Heart right ventricle (tissue), 16 donors: ENCODE measurements at regions not wholly inside any gene's neighbourhood (a gene's known extent, or its start where the extent isn't known, plus 50 kb on each side); places are given as distances from the start of the nearest gene placed in this dataset.

Experiments
- ATAC-seq, 8 donors: fragments of 200-7000 bp; cut with Tn5 transposase; one replicate each; pipeline ENCODE4 v1.9.1; 2020; ENCODE audit warnings: mild to moderate bottlenecking in 8 of 8, moderate library complexity in 8 of 8, moderate number of reproducible peaks in 1 of 8
- DNase-seq, 2 donors: peaks; one replicate each; pipeline ENCODE4 v3.0.0-alpha.2; 2020
- H3K27ac ChIP-seq, 10 donors: fragments of 200-600 bp; sonication (generic) in 2 of 10; one replicate each; pipeline versions ENCODE4 v1.5.0 to v1.8.0; 2020 to 2022; ENCODE audit warnings: mild to moderate bottlenecking in 3 of 10
- H3K27me3 ChIP-seq, 7 donors: fragments of 200-600 bp; one replicate each; pipeline ENCODE4 v1.8.0; 2021 to 2022; ENCODE audit warnings: mild to moderate bottlenecking in 2 of 7
- H3K36me3 ChIP-seq, 9 donors: fragments of 200-600 bp; sonication (generic) in 1 of 9; one replicate each; pipeline versions ENCODE4 v1.5.0 to v1.8.0; 2020 to 2022; ENCODE audit warnings: mild to moderate bottlenecking in 2 of 9
- H3K4me1 ChIP-seq, 9 donors: fragments of 200-600 bp; sonication (generic) in 1 of 9; one replicate each; pipeline versions ENCODE4 v1.5.0 to v1.8.0; 2020 to 2022; ENCODE audit warnings: mild to moderate bottlenecking in 4 of 9
- H3K4me3 ChIP-seq, 10 donors: fragments of 200-600 bp; sonication (generic) in 2 of 10; one replicate each; pipeline versions ENCODE4 v1.5.0 to v1.8.0; 2020 to 2022; ENCODE audit warnings: mild to moderate bottlenecking in 7 of 10, moderate library complexity in 2 of 10
- H3K9me3 ChIP-seq, 11 donors: fragments of 200-600 bp in 10 of 11; sonication (generic) in 2 of 11; one replicate each; pipeline versions ENCODE4 v1.5.0 to v1.8.0; 2013 to 2022; ENCODE audit warnings: mild to moderate bottlenecking in 2 of 11, control low read depth in 1 of 11, moderate library complexity in 1 of 11
- WGBS, 2 donors: extraction: QIAGEN DNeasy Blood & Tissue Kit; methylation state at CpG; one replicate each; pipeline ENCODE4 v1.1.7; 2013; ENCODE audit warnings: inconsistent platforms in 1 of 2; 5-methylcytosine and 5-hydroxymethylcytosine counted together
- intact Hi-C, 10 donors: fragments of 100-400 bp; cut with DNase I; formaldehyde crosslinking; loops; one replicate each; pipeline versions ENCODE4 v1.11.1 to v1.14.2; 2022
- TF ChIP-seq, protein P1 (sequence below), 9 donors: fragments of 200-600 bp; sonication (generic) in 2 of 9; IDR thresholded peaks; one replicate each; pipeline versions ENCODE4 v1.5.0 to v1.8.0; 2021 to 2022; ENCODE audit warnings: antibody characterized with exemption in 9 of 9, mild to moderate bottlenecking in 5 of 9, moderate library complexity in 1 of 9
- donor health status: Arrhythmogenic right ventricular cardiomyopathy.
- donor health status: ischemic (EF 13 %, LVEDD 7.1; RV severe dilation, severe dysfunction).
- donor health status: healthy with polysubstance abuse.
- donor health status: DM: no; HTN: yes; CAD: no.
- donor health status: DM: no; HTN: no; CAD: no.
- donor health status: ischemic (EF 25% LVEDD 6.9; RV normal size, moderate dysfunction).
- donor health status: ischemic (EF 25% LVEDD 5.7; RV mildly dilated, moderate dysfunction).
- donor health status: healthy.
- donor health status: DM: yes; HTN: yes; CAD: no.
- donor health status: Ischemic cardiomyopathy.
- donor health status: ischemic (EF 35%, LVEDD 5.7; RV mildly dilated, moderate dysfunction).
- donor health status: nonischemic (EF 11% LVEDD 7.7; RV severe dilation, severe dysfunction).
- donor health status: DM: yes; HTN: yes; CAD: no.
- donor health status: PGD.
- donor health status: ischemic (EF 29% LVEDD 5.4; RV normal size, mild dysfunction).
- donor health status: nonischemic (EF 23%, LVEDD 6.1; RV moderate dilation, normal function).

DNA sequence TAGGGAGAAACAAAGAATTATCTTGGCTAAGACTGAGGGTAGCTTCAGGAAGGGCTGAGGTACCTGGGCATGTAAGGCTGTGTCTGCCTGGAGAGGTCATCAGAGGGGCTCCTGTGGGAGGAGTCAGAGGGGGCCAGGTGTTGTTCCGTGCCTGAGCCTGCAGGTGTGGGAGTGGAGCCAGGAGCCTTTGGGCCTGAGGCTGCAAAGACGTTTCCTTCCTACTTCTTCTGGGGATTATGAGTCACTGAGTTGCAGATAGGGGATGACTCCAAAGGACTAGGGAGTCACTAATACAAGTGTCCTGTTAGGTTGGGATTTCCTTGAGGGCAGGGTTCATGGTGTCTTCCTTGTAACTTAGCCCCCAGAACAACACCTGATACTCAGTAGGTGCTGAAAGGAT is 391.1 kb downstream of the ARHGEF28 start:
- no peak overlapping the region for H3K27ac ChIP-seq
- H3K9me3 ChIP-seq: no peaks in the 10 kb centered on the region
- H3K4me1 ChIP-seq: peaks cover 0 to 11% (median 0%) of the 10 kb centered on the region in 9 donors
- DNase-seq (no peak), ATAC-seq (no peak)
- 37 to 39% methylated on average over 2 of the region's 2 CpGs for WGBS, 2 donors
- peaks cover 0 to 7% (median 0%) of the 10 kb centered on the region in 7 donors for H3K27me3 ChIP-seq
- no peaks in the 10 kb centered on the region for H3K36me3 ChIP-seq
- TF ChIP-seq, protein P1, sequence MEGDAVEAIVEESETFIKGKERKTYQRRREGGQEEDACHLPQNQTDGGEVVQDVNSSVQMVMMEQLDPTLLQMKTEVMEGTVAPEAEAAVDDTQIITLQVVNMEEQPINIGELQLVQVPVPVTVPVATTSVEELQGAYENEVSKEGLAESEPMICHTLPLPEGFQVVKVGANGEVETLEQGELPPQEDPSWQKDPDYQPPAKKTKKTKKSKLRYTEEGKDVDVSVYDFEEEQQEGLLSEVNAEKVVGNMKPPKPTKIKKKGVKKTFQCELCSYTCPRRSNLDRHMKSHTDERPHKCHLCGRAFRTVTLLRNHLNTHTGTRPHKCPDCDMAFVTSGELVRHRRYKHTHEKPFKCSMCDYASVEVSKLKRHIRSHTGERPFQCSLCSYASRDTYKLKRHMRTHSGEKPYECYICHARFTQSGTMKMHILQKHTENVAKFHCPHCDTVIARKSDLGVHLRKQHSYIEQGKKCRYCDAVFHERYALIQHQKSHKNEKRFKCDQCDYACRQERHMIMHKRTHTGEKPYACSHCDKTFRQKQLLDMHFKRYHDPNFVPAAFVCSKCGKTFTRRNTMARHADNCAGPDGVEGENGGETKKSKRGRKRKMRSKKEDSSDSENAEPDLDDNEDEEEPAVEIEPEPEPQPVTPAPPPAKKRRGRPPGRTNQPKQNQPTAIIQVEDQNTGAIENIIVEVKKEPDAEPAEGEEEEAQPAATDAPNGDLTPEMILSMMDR (IDR thresholded peaks at IDR 0.05): no peak
- no peak overlapping the region for H3K4me3 ChIP-seq
- intact Hi-C loops: no loop called here

DNA sequence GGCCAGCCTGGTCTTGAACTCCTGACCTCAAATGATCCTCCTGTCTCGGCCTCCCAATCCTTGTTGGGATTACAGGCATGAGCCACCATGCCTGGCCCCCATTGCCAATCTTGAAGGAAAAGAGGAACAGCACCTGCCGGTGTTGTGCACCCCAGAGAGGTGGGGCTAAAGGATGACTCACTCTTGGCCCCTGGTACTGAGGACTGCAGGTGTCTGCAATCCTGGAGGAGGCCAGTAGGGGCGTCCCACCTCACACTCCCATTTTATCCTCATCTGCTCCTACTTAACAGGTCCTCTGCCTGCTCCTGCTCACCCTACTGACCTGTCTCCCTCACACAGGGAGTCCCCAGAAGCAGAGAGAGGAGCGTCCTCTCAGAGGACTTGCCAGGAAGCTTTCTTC is 390.4 kb downstream of the ARHGEF28 start:
- 81 to 84% methylated on average over 4 of the region's 4 CpGs for WGBS, 2 donors
- intact Hi-C loops: no loop called here
- Histone ChIP-seq H3K9me3 (no peaks in the 10 kb centered on the region), H3K36me3 (no peaks in the 10 kb centered on the region), H3K27me3 (peaks cover 0 to 7% (median 0%) of the 10 kb centered on the region in 7 donors), H3K4me3 (no peak overlapping the region), H3K27ac (no peak overlapping the region), H3K4me1 (peaks cover 0 to 9% (median 0%) of the 10 kb centered on the region in 9 donors)
- no peak for ATAC-seq
- no peak for DNase-seq
- TF ChIP-seq, protein P1 (IDR thresholded peaks at IDR 0.05): no peak

DNA sequence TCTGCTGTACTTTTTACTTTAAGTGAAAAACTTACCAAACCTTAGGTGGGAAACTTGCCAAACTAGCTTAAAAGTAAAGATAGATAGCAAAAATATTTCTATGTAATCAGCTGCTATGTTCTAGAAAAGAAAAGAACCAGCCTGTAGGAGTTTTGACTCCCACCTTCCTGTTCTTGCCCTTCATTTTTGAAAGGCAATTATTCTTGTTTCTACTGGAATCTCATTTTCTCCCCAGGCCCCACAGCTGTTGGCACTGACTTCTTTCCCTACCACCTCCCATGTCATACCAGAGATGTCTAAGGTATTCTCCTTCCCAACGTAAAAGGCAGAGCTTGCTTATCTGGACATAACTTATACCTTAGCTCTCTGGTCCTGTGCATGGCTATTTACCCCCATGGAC is 389.7 kb downstream of the ARHGEF28 start:
- intact Hi-C loops: no loop called here
- TF ChIP-seq, protein P1 (IDR thresholded peaks at IDR 0.05): no peak
- no peak overlapping the region for H3K27ac ChIP-seq
- ATAC-seq: no peak
- H3K4me1 ChIP-seq: peaks cover 0 to 3% (median 0%) of the 10 kb centered on the region in 9 donors
- no peaks in the 10 kb centered on the region for H3K9me3 ChIP-seq
- WGBS, 2 donors: 84 to 88% methylated on average over 1 of the region's 1 CpG
- peaks cover 0 to 7% (median 0%) of the 10 kb centered on the region in 7 donors for H3K27me3 ChIP-seq
- H3K4me3 ChIP-seq: no peak overlapping the region
- H3K36me3 ChIP-seq: no peaks in the 10 kb centered on the region
- DNase-seq: no peak

DNA sequence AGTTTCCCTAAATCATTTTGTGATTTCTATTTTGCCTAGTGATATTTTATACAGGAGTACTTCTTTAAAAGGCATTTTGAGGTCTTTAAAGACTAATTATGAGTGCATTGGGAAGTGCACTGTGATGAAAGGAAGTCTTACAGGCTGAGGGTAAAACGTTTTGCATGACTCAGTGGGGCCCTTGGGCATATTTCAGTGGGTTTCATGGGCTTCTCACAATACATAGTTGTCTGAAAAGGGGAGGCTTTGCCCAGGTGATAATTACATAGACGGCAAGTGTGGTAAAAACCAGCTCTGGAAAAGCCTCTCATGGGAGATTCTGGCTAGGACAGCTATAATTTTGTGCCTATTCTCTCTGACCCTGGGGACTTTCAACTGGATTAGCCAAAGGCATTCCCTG is 387.2 kb downstream of the ARHGEF28 start:
- WGBS, 2 donors: 51 to 66% methylated on average over 2 of the region's 2 CpGs
- no peaks in the 10 kb centered on the region for H3K36me3 ChIP-seq
- no peak for ATAC-seq
- no peak for DNase-seq
- no peak overlapping the region for H3K4me3 ChIP-seq
- H3K4me1 ChIP-seq: peaks cover 0 to 3% (median 0%) of the 10 kb centered on the region in 9 donors
- H3K27me3 ChIP-seq: peaks cover 0 to 7% (median 0%) of the 10 kb centered on the region in 7 donors
- H3K27ac ChIP-seq: no peak overlapping the region
- TF ChIP-seq, protein P1 (IDR thresholded peaks at IDR 0.05): no peak
- H3K9me3 ChIP-seq: no peaks in the 10 kb centered on the region
- intact Hi-C loops: no loop called here
